Duodenal mucosa (tissue), 2 donors: ENCODE measurements at regions not wholly inside any gene's neighbourhood (a gene's known extent, or its start where the extent isn't known, plus 50 kb on each side); places are given as distances from the start of the nearest gene placed in this dataset.

Source experiments
- H3K27ac ChIP-seq: one replicate; pipeline ENCODE4 v1.7.0; 2013; ENCODE audit warnings: low read depth, low read length
- H3K27me3 ChIP-seq, 2 donors: one replicate each; pipeline ENCODE4 v1.7.0; 2013; ENCODE audit warnings: low read length in 2 of 2, control low read depth in 1 of 2; ENCODE audit not compliant: insufficient read depth in 2 of 2, control insufficient read depth in 1 of 2
- H3K36me3 ChIP-seq, 2 donors: one replicate each; pipeline ENCODE4 v1.7.0; 2013; ENCODE audit warnings: low read length in 2 of 2, control low read depth in 1 of 2; ENCODE audit not compliant: insufficient read depth in 2 of 2, control insufficient read depth in 1 of 2
- H3K4me1 ChIP-seq, 2 donors: one replicate each; pipeline ENCODE4 v1.7.0; 2013; ENCODE audit warnings: low read length in 2 of 2, control low read depth in 1 of 2; ENCODE audit not compliant: insufficient read depth in 2 of 2, control insufficient read depth in 1 of 2
- H3K4me3 ChIP-seq, 2 donors: one replicate each; pipeline ENCODE4 v1.7.0; 2013; ENCODE audit warnings: low read length in 2 of 2, low read depth in 1 of 2
- H3K9ac ChIP-seq, 2 donors: one replicate each; pipeline ENCODE4 v1.7.0; 2013; ENCODE audit warnings: low read length in 2 of 2, low read depth in 1 of 2
- H3K9me3 ChIP-seq, 2 donors: one replicate each; pipeline ENCODE4 v1.7.0; 2013; ENCODE audit warnings: low read length in 2 of 2, control low read depth in 1 of 2; ENCODE audit not compliant: control insufficient read depth in 1 of 2

GRCh38 chr2:2668681-2669265 is 337.7 kb upstream of the MYT1L start:
- Histone ChIP-seq H3K9me3 (no peaks in the 10 kb centered on the region), H3K4me3 (no peak overlapping the region), H3K4me1 (no peaks in the 10 kb centered on the region), H3K9ac (no peak overlapping the region), H3K27ac (no peak overlapping the region), H3K27me3 (no peaks in the 10 kb centered on the region), H3K36me3 (no peaks in the 10 kb centered on the region)

GRCh38 chr2:2667690-2668089 is 336.6 kb upstream of the MYT1L start:
- H3K27me3 ChIP-seq = no peaks in the 10 kb centered on the region
- no peaks in the 10 kb centered on the region for H3K36me3 ChIP-seq
- H3K9me3 ChIP-seq = no peaks in the 10 kb centered on the region
- peaks cover 0 to 2% of the 10 kb centered on the region in 2 donors for H3K4me1 ChIP-seq
- H3K27ac ChIP-seq = no peak overlapping the region
- no peak overlapping the region for H3K4me3 ChIP-seq
- no peak overlapping the region for H3K9ac ChIP-seq

GRCh38 chr2:2665834-2666133 is 334.7 kb upstream of the MYT1L start:
- Histone ChIP-seq H3K9ac (no peak overlapping the region), H3K4me1 (peaks cover 2 to 7% of the 10 kb centered on the region in 2 donors), H3K9me3 (no peaks in the 10 kb centered on the region), H3K27me3 (no peaks in the 10 kb centered on the region), H3K4me3 (no peak overlapping the region), H3K27ac (no peak overlapping the region), H3K36me3 (no peaks in the 10 kb centered on the region)

- Histone ChIP-seq H3K9ac (no peak overlapping the region), H3K27ac (no peak overlapping the region)
Measured at GRCh38 chr2:2664989-2665833, 334.1 kb upstream of the MYT1L start.

GRCh38 chr2:2663401-2664036 is 332.4 kb upstream of the MYT1L start:
- no peak overlapping the region for H3K9ac ChIP-seq
- H3K36me3 ChIP-seq = no peaks in the 10 kb centered on the region
- peaks cover 2 to 7% of the 10 kb centered on the region in 2 donors for H3K4me1 ChIP-seq
- H3K27ac ChIP-seq = no peak overlapping the region
- no peak overlapping the region for H3K4me3 ChIP-seq
- no peaks in the 10 kb centered on the region for H3K9me3 ChIP-seq
- no peaks in the 10 kb centered on the region for H3K27me3 ChIP-seq

More at GRCh38 chr2:2664989-2665833, 334.1 kb upstream of the MYT1L start:
- H3K36me3 ChIP-seq = no peaks in the 10 kb centered on the region
- H3K27me3 ChIP-seq = no peaks in the 10 kb centered on the region
- H3K4me1 ChIP-seq = peaks cover 2 to 7% of the 10 kb centered on the region in 2 donors
- no peaks in the 10 kb centered on the region for H3K9me3 ChIP-seq
- H3K4me3 ChIP-seq = no peak overlapping the region

- H3K4me3 ChIP-seq = no peak overlapping the region
- H3K9me3 ChIP-seq = no peaks in the 10 kb centered on the region
- H3K9ac ChIP-seq = no peak overlapping the region
- H3K27me3 ChIP-seq = no peaks in the 10 kb centered on the region
- H3K27ac ChIP-seq = no peak overlapping the region
- no peaks in the 10 kb centered on the region for H3K36me3 ChIP-seq
- peaks cover 2 to 7% of the 10 kb centered on the region in 2 donors for H3K4me1 ChIP-seq
Measured at GRCh38 chr2:2662847-2663356, 331.8 kb upstream of the MYT1L start.

GRCh38 chr2:2662037-2662846 is 331.2 kb upstream of the MYT1L start:
- H3K9ac ChIP-seq = no peak overlapping the region
- H3K9me3 ChIP-seq = no peaks in the 10 kb centered on the region
- no peaks in the 10 kb centered on the region for H3K36me3 ChIP-seq
- H3K27me3 ChIP-seq = no peaks in the 10 kb centered on the region
- H3K4me1 ChIP-seq = peaks cover 2 to 7% of the 10 kb centered on the region in 2 donors
- no peak overlapping the region for H3K4me3 ChIP-seq
- no peak overlapping the region for H3K27ac ChIP-seq

- Histone ChIP-seq H3K36me3 (no peaks in the 10 kb centered on the region), H3K4me1 (peaks cover 2 to 7% of the 10 kb centered on the region in 2 donors), H3K27me3 (no peaks in the 10 kb centered on the region), H3K4me3 (no peak overlapping the region), H3K9ac (no peak overlapping the region), H3K27ac (no peak overlapping the region), H3K9me3 (no peaks in the 10 kb centered on the region)
Measured at GRCh38 chr2:2660789-2661355, 329.8 kb upstream of the MYT1L start.

GRCh38 chr2:2657121-2657962 is 326.3 kb upstream of the MYT1L start:
- H3K36me3 ChIP-seq = no peaks in the 10 kb centered on the region
- H3K9me3 ChIP-seq = no peaks in the 10 kb centered on the region
- H3K4me1 ChIP-seq = peaks cover 2% of the 10 kb centered on the region in 2 donors
- H3K4me3 ChIP-seq = no peak overlapping the region
- no peak overlapping the region for H3K27ac ChIP-seq
- no peaks in the 10 kb centered on the region for H3K27me3 ChIP-seq
- no peak overlapping the region for H3K9ac ChIP-seq
